ENCODE measurements at regions not wholly inside any gene's neighbourhood (a gene's known extent, or its start where the extent isn't known, plus 50 kb on each side); places are given as distances from the start of the nearest gene placed in this dataset.

- Histone ChIP-seq H3K4me3 (ENCODE audit: low read depth, low read length) (no peak overlapping the region), H3K36me3 (ENCODE audit: control insufficient read depth, insufficient read depth, low read length) (no peaks in the 10 kb centered on the region), H3K27me3 (ENCODE audit: control insufficient read depth, insufficient read depth, low read length) (no peaks in the 10 kb centered on the region)
- no peak for DNase-seq (ENCODE audit: low read depth)
- POLR2A ChIA-PET = no interaction called here
- CTCF ChIA-PET = no interaction called here
- TF ChIP-seq, protein P1, sequence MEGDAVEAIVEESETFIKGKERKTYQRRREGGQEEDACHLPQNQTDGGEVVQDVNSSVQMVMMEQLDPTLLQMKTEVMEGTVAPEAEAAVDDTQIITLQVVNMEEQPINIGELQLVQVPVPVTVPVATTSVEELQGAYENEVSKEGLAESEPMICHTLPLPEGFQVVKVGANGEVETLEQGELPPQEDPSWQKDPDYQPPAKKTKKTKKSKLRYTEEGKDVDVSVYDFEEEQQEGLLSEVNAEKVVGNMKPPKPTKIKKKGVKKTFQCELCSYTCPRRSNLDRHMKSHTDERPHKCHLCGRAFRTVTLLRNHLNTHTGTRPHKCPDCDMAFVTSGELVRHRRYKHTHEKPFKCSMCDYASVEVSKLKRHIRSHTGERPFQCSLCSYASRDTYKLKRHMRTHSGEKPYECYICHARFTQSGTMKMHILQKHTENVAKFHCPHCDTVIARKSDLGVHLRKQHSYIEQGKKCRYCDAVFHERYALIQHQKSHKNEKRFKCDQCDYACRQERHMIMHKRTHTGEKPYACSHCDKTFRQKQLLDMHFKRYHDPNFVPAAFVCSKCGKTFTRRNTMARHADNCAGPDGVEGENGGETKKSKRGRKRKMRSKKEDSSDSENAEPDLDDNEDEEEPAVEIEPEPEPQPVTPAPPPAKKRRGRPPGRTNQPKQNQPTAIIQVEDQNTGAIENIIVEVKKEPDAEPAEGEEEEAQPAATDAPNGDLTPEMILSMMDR (IDR thresholded peaks at IDR 0.05; ENCODE audit: insufficient read depth, low read depth, low read length) = no peak
These were observed 393.5 kb downstream of the HTR7 start for GRCh38 chr10:90464329-90464728.

DNA sequence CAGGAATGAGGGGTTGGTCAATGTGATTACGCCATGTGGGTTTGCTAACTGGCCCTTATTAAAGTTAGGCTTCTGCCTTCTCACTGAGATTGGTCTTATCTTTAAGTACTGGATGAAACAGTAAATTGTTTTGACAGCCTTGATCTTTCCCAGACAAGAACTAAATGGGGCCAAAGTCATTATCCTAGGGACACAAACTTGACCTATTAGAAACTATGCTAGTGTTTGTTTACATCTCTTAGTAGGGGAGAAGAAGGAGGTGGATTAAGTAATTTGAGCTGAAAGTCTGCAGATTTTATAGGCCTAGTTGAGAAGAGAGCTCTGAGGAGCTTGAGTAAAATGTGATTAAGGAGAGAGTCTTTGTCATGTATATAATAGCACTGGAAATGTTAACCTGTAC lies 386.9 kb downstream of the HTR7 start:
- H3K4me3 ChIP-seq (ENCODE audit: low read depth, low read length) = no peak overlapping the region
- H3K27me3 ChIP-seq (ENCODE audit: control insufficient read depth, insufficient read depth, low read length) = no peaks in the 10 kb centered on the region
- H3K36me3 ChIP-seq (ENCODE audit: control insufficient read depth, insufficient read depth, low read length) = no peaks in the 10 kb centered on the region
- DNase-seq (ENCODE audit: low read depth) = no peak
- TF ChIP-seq, protein P1 (IDR thresholded peaks at IDR 0.05; ENCODE audit: insufficient read depth, low read depth, low read length) = no peak
- ChIA-PET CTCF (no interaction called here), POLR2A (no interaction called here)

DNA sequence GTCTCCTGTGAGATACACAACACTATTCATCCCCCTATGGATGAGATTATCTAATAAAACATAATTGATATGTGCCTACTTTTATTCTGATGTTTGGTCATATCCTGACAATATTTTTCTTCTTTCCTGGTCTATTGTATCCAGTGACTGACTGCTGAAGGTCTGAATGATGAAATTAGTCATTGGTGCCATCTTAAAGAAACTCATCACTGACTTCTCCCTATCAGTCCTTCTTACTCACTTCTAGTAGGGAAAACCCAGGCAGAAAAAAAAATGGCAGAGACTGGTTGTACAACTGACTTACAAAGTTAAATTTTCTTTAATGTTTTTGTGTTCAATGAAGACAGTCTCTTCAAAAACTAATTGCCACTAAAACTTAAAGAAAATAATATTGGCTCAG lies 377.4 kb downstream of the HTR7 start:
- CTCF ChIA-PET = interaction anchor here (0.7 kb wide), 1 partner anchor 93 kb away, joined by 3 read pairs; no protein-coding TSS in a partner anchor
- Histone ChIP-seq H3K27me3 (ENCODE audit: control insufficient read depth, insufficient read depth, low read length) (no peaks in the 10 kb centered on the region), H3K36me3 (ENCODE audit: control insufficient read depth, insufficient read depth, low read length) (no peaks in the 10 kb centered on the region), H3K4me3 (ENCODE audit: low read depth, low read length) (no peak overlapping the region)
- no peak for DNase-seq (ENCODE audit: low read depth)
- TF ChIP-seq, protein P1 (IDR thresholded peaks at IDR 0.05; ENCODE audit: insufficient read depth, low read depth, low read length) = no peak
- POLR2A ChIA-PET = no interaction called here

- no peak for DNase-seq (ENCODE audit: low read depth)
- Histone ChIP-seq H3K36me3 (ENCODE audit: control insufficient read depth, insufficient read depth, low read length) (no peaks in the 10 kb centered on the region), H3K4me3 (ENCODE audit: low read depth, low read length) (no peak overlapping the region), H3K27me3 (ENCODE audit: control insufficient read depth, insufficient read depth, low read length) (no peaks in the 10 kb centered on the region)
- TF ChIP-seq, protein P1 (IDR thresholded peaks at IDR 0.05; ENCODE audit: insufficient read depth, low read depth, low read length) = no peak
- ChIA-PET POLR2A (no interaction called here), CTCF (interaction anchor here (0.7 kb wide), 1 partner anchor 92 kb away, joined by 3 read pairs; no protein-coding TSS in a partner anchor)
These were observed 376.4 kb downstream of the HTR7 start for GRCh38 chr10:90481326-90481923.

GRCh38 chr10:90484518-90484917 lies 373.3 kb downstream of the HTR7 start:
- DNase-seq (ENCODE audit: low read depth) = no peak
- ChIA-PET POLR2A (no interaction called here), CTCF (no interaction called here)
- Histone ChIP-seq H3K36me3 (ENCODE audit: control insufficient read depth, insufficient read depth, low read length) (no peaks in the 10 kb centered on the region), H3K4me3 (ENCODE audit: low read depth, low read length) (no peak overlapping the region), H3K27me3 (ENCODE audit: control insufficient read depth, insufficient read depth, low read length) (no peaks in the 10 kb centered on the region)
- TF ChIP-seq, protein P1 (IDR thresholded peaks at IDR 0.05; ENCODE audit: insufficient read depth, low read depth, low read length) = no peak

Data from BJ (cell line).